GM18870 (cell line): ENCODE measurements at regions not wholly inside any gene's neighbourhood (a gene's known extent, or its start where the extent isn't known, plus 50 kb on each side); places are given as distances from the start of the nearest gene placed in this dataset.
A peak's percentile ranks its signal among the peaks of the same experiment; 100 is the strongest.

Experiments
- ATAC-seq: cut with Tn5 transposase; IDR thresholded peaks from one replicate; pipeline ENCODE4 v1.9.1; 2021; ENCODE audit warnings: moderate library complexity; ENCODE audit not compliant: unreplicated experiment

GRCh38 chr2:151037434-151037833 lies 224.2 kb downstream of the RBM43 start:
- no peak for ATAC-seq

DNA sequence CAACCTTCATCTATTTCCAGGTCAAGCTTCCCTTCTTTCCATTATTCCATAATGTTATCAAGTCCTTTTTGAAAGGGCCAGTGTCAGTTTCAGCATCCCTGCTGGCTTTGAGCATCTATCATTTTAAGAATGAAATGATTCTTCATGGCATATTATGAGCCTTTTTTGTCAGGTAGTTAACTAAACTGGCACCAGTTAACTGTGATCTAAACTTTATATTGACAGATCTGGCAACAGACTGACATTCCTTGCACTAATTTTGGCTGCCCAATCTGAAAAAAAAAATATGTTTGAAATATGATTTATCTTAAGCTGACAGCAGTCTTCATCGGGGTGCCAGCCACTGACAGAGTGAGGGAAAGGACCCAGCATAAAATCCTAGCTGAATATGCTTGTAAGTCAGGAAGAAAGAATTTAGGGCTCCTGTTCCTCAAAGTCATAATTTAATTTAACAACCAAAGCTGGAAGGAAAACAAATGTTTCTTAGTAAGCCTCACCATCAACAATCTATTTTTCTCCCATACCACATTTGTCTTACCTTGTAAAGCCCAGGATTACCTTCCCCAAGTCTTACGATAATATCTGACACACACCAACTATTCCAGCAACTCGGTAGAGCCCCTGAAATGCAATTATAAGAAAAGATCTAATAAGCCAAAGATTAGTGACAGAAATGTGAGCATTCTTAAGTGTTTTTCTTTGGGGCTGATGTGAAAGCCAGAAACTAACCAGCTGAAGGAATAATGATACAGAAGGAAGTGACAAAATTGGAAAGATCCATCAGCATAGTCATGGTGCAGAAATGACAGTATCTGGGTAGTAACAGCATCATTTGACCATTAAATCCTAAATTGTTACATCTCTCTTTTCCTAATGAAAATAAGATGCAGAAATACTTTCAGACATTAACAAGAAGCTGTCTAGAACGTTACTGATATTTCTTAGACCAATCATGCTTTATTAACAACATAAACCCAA lies 228.1 kb downstream of the RBM43 start:
- no peak for ATAC-seq

GRCh38 chr2:151032741-151033191 lies 228.9 kb downstream of the RBM43 start:
- no peak for ATAC-seq

DNA sequence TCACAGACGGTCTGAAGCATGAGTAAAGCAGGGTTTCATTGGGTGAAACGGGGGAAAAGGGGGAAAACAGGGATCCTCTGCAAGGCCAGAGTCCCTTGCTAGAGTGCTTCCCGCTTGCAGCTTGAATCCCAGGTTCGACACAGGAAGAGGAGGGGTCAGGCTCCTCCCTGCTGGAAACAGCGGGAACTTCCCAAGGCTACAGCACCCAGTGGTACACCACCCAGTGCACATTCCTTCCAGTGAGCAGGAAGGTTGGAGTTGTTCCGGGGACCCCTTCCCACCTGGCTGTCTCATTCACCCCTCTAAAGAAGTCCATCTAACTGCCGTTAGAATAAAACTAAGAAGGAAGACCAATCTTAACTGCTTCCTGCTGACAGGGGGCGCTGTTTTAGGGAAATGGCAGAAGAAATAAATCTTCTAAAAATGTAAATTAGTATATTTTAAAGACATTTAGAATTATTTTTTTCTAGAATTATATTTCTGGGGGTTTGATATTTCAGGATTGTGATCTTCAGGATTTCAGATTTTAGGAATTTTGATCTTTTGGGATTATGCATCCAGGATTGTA lies 230.9 kb downstream of the RBM43 start:
- no peak for ATAC-seq

GRCh38 chr2:151029406-151030157 lies 232.1 kb downstream of the RBM43 start:
- peak; percentile 69 for ATAC-seq

GRCh38 chr2:151028691-151029176 lies 232.9 kb downstream of the RBM43 start:
- ATAC-seq: no peak

- no peak for ATAC-seq
These were observed 234.5 kb downstream of the RBM43 start for GRCh38 chr2:151027151-151027550.

DNA sequence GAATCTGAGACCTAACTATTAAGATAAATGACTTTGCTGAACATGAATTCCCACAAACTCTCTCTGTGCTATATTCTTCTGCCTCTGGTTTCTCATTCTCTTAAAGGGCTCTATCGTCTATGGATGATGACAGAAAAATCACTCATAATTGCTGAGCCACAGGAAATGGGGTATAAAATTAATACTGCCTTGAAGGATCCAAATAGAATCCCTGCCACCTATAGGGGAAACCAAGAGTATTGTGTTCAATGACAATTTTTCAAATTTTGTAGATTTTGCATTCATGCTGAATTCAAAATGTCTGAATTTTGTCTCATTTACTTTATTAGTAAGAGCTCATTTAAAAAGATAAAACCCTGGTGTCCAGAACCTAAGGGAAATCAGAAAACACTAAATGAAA lies 235.8 kb downstream of the RBM43 start:
- ATAC-seq: no peak

DNA sequence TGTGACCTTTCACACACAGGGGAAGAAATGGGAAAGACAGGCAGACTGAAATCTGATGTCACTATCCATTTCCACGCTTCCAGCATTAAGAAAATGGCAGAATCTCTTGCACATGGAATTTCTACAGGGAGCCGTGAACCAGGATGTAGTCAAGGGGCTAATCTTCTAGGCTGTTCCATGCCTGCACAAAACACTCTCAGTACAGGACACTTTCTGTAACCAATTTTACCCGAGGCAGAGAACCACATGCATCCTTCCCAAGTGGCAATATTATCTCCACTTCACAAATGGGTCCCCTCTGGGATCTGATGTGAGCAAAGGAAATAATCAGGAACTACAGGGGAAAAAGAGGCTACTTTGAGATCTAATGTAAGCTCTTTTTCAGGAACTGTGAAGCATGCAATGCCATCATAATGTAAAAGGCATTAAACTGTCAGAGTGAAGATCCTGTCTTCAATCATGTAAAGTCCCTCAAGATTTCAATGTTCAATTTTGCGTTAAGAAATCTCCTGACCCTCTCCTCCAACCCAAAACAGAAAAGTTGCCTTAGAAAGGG lies 236.9 kb downstream of the RBM43 start:
- ATAC-seq: no peak

DNA sequence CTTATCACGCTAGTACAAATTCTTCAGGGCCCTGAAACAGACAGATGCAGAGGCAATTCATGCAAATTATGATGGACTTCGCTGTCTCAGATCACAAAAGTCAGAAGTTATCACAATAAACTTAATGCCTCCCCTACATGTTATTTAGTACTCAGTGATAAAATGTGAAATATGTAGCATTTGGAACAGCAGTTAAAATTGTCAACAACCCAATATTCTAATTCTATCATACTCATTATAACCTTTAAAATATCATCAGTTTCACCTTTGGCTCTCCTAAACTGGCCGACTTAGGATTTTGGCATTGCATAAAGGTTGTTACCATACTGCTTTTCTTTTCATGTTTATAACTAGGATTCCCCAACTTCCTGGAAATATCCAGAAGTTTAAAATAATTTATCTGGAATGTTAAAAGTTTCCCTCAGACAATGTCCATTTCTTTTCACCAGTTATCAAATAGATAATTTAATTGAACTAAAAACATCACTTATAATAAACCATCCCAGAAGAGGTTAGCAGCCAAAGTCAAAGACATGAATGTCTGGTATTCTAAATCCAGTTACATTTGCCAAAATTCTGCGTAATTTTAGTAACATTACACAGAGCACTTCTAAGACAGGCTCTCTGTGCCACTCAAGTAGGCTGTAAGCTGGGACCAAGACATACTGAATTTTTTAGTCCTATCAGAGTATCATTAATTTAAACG lies 239.8 kb downstream of the RBM43 start:
- ATAC-seq: no peak

DNA sequence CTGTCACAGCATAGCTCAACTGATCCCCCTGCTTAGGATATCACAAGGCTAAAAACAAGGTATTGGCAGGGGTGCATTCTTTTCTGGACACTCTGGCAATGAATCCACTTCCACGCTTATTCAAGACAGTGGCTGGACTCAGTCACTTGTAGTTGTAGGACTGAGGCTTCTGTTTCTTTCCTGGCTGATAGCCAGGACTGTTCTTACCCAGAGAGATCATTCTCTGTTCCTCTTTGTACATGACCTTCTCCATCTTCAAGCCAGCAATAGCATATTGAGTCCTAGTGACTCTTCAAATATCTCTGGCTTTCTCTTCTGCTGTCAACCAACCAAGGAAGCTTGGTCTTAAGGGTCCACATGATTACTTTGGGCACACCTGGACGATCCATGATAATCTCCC lies 241.3 kb downstream of the RBM43 start:
- peak; percentile 90 for ATAC-seq

- no peak for ATAC-seq
These were observed 252.1 kb downstream of the RBM43 start for GRCh38 chr2:151009437-151010175.

DNA sequence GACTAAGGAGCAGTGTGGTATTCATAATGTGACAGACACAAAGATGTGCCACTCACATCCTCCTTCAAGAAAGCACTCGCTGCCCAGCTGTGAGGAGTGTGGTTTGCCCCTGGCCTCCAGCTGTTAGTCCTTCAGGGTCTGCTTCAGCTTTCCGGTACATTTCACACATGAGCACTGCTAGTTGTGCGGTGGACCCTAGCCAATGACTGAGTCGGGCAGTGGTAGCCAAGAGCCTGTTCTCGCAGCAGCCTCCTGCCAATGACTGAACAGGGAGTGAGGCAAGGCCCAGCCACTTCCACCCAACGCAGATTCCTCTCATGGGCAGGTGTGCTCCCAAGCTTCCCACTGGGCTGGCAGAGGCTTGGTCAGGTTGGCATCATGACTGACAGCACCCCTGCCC lies 254.3 kb downstream of the RBM43 start:
- no peak for ATAC-seq

DNA sequence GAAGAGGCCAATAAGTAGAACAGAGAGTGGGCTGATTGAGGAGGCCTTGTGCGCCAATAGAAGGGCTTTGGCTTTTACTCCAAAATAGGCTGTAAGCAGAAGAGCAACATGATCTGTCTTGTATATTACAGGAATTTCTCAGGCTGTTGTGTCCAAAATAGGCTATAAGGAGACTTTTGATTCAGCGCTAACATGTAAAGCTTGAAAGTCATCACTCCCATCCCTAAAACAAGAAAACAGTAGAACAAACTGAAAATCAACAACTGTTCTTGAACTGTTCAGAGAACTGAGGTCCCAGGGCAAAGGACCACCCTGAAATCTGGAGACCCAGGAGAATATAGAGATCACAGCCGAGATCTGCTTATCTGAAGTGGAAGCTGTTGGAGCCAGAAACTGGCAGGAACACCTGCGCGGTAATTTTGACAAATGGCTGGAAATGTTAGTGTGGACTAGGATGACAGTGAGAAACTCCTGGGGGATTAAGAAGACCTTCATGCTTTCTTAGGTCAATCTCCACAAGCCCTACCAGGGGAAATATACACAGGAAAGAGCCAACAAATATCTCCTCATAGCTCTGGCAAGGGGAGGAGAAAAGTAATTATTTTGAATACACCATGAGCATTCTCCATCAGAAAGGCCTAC lies 258.6 kb downstream of the RBM43 start:
- no peak for ATAC-seq

DNA sequence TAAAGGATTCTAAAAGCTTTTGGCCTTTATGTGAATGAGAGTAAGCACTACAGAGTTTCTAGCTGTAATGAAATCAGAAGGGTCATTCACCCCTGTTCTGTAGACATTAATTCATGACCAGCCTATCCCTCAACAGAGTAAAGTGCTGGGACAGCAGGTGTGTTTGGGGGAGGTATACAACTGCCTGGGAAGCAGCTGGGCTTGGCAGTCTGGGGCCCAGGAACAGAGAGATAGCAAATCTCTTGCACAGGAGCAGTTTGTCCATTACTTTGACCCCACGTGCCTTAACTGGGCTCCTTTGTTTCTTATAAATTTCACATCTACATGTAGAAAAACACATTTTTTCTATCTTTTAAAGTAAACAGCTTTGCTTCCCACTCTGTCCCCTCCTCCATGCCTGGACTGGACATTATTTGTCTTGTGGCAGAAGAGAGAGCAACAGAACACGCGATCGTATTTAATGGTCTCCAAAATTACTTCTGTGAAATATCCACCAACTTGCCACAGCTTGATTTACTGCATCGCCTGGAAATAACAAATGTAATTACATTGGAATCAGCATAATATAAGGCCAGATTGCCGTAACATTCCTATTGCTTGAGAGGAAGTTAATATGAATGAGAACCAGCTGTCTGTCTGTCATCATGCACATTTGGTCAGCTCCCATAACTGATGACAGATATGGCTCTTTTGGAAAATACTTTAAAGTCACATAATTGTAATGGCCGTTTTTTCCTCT lies 263.8 kb downstream of the RBM43 start:
- no peak for ATAC-seq

- no peak for ATAC-seq
These were observed 264.6 kb downstream of the RBM43 start for GRCh38 chr2:150997066-150997465.

DNA sequence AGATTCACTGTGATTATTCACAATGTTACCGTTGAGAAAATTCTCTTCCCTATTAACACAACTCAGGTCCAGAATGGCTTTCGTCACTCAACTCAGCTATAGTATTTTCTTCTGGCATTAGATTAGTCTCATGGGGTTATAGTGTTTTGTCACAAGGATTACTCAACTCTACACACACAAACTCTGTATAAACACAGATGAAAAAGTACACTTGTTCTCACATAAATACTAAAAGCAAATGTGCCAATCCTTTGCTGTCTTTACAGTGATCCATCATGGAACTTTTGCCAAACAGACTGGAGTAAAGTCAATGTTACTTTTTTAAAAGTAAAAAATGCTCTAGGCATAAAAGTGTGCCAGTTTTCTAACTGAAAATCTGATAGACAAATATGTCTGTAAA lies 267.6 kb downstream of the RBM43 start:
- no peak for ATAC-seq

DNA sequence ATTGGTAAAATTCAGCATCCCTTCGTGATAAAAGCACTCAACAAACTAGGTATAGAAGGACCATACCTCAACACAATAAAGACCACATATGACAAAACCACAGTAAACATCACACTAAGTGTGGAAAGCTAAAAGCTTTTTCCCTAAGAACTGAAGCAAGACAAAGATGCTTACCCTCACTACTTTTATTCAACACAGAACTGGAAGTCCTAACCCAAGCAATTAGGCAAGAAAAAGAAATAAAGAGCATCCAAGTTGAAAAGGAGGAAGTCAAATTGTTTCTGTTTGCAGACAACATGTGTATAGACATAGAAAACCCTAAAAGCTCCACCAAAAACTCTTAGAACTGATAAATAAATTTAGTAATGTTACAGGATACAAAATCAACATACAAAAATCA lies 271.7 kb downstream of the RBM43 start:
- no peak for ATAC-seq

GRCh38 chr2:150985741-150986140 lies 275.9 kb downstream of the RBM43 start:
- no peak for ATAC-seq
